Ascending aorta (tissue), 2 donors: ENCODE measurements at regions not wholly inside any gene's neighbourhood (a gene's known extent, or its start where the extent isn't known, plus 50 kb on each side); places are given as distances from the start of the nearest gene placed in this dataset.

Source experiments
- DNase-seq, 2 donors: peaks; one replicate each; pipeline ENCODE4 v3.0.0-alpha.2; 2019; ENCODE audit warnings: low spot score in 2 of 2
- H3K27ac ChIP-seq, 2 donors: fragments of 200-600 bp; sonication (generic); one replicate each; pipeline ENCODE4 v1.5.1; 2016 to 2017; ENCODE audit warnings: mild to moderate bottlenecking in 1 of 2
- H3K27me3 ChIP-seq: fragments of 200-600 bp; sonication (generic); one replicate; pipeline ENCODE4 v1.5.1; 2017
- H3K36me3 ChIP-seq, 2 donors: fragments of 200-600 bp; sonication (generic); one replicate each; pipeline ENCODE4 v1.5.1; 2016
- H3K4me1 ChIP-seq, 2 donors: fragments of 200-600 bp; sonication (generic); one replicate each; pipeline ENCODE4 v1.5.1; 2016 to 2017; ENCODE audit warnings: mild to moderate bottlenecking in 1 of 2
- H3K4me3 ChIP-seq, 2 donors: fragments of 200-600 bp; sonication (generic); one replicate each; pipeline ENCODE4 v1.5.1; 2016 to 2017; ENCODE audit warnings: mild to moderate bottlenecking in 1 of 2
- H3K9me3 ChIP-seq, 2 donors: fragments of 200-600 bp; sonication (generic); one replicate each; pipeline ENCODE4 v1.5.1; 2016
- CTCF ChIP-seq, 3 experiments: fragments of 200-600 bp in 2 of 3; fragments of 450-650 bp in 1 of 3; sonication (generic) in 2 of 3; IDR thresholded peaks; one replicate each; pipeline ENCODE4 v1.5.1; 2016 to 2019; ENCODE audit warnings: antibody characterized with exemption in 3 of 3, mild to moderate bottlenecking in 1 of 3, moderate library complexity in 1 of 3
- intact Hi-C: fragments of 100-400 bp; cut with DNase I; formaldehyde crosslinking; loops from one replicate; pipeline ENCODE4 v1.15.1; 2023

GRCh38 chr5:158264264-158264663 lies 405.3 kb upstream of the CLINT1 start:
- TF ChIP-seq CTCF (IDR thresholded peaks at IDR 0.05) = no peak
- intact Hi-C loops = no loop called here
- H3K27me3 ChIP-seq = no peaks in the 10 kb centered on the region
- no peak for DNase-seq
- H3K27ac ChIP-seq = no peak overlapping the region
- no peaks in the 10 kb centered on the region for H3K36me3 ChIP-seq
- no peaks in the 10 kb centered on the region for H3K9me3 ChIP-seq
- H3K4me1 ChIP-seq = no peaks in the 10 kb centered on the region
- H3K4me3 ChIP-seq = no peak overlapping the region

GRCh38 chr5:158261674-158262367 lies 402.9 kb upstream of the CLINT1 start:
- no peaks in the 10 kb centered on the region for H3K27me3 ChIP-seq
- TF ChIP-seq CTCF (IDR thresholded peaks at IDR 0.05) = no peak
- intact Hi-C loops = no loop called here
- no peaks in the 10 kb centered on the region for H3K9me3 ChIP-seq
- H3K4me3 ChIP-seq = no peak overlapping the region
- H3K27ac ChIP-seq = no peak overlapping the region
- H3K36me3 ChIP-seq = no peaks in the 10 kb centered on the region
- no peaks in the 10 kb centered on the region for H3K4me1 ChIP-seq
- no peak for DNase-seq

GRCh38 chr5:158256096-158256495 lies 397.2 kb upstream of the CLINT1 start:
- H3K36me3 ChIP-seq = no peaks in the 10 kb centered on the region
- no peak for DNase-seq
- no peaks in the 10 kb centered on the region for H3K27me3 ChIP-seq
- no peak overlapping the region for H3K27ac ChIP-seq
- no peak for TF ChIP-seq CTCF (IDR thresholded peaks at IDR 0.05)
- intact Hi-C loops = no loop called here
- H3K4me3 ChIP-seq = no peak overlapping the region
- H3K4me1 ChIP-seq = no peaks in the 10 kb centered on the region
- no peaks in the 10 kb centered on the region for H3K9me3 ChIP-seq

- no peak overlapping the region for H3K4me3 ChIP-seq
- H3K36me3 ChIP-seq = no peaks in the 10 kb centered on the region
- H3K27ac ChIP-seq = no peak overlapping the region
- H3K27me3 ChIP-seq = no peaks in the 10 kb centered on the region
- DNase-seq = no peak
- TF ChIP-seq CTCF (IDR thresholded peaks at IDR 0.05) = no peak
- H3K9me3 ChIP-seq = no peaks in the 10 kb centered on the region
- intact Hi-C loops = no loop called here
- no peaks in the 10 kb centered on the region for H3K4me1 ChIP-seq
Measured at GRCh38 chr5:158255609-158256008, 396.7 kb upstream of the CLINT1 start.

- no peaks in the 10 kb centered on the region for H3K9me3 ChIP-seq
- DNase-seq = no peak
- H3K27me3 ChIP-seq = no peaks in the 10 kb centered on the region
- H3K4me3 ChIP-seq = no peak overlapping the region
- no peaks in the 10 kb centered on the region for H3K36me3 ChIP-seq
- H3K4me1 ChIP-seq = no peaks in the 10 kb centered on the region
- intact Hi-C loops = no loop called here
- H3K27ac ChIP-seq = no peak overlapping the region
- TF ChIP-seq CTCF (IDR thresholded peaks at IDR 0.05) = no peak
Measured at GRCh38 chr5:158246661-158247060, 387.7 kb upstream of the CLINT1 start.

- DNase-seq = no peak
- TF ChIP-seq CTCF (IDR thresholded peaks at IDR 0.05) = no peak
- no peak overlapping the region for H3K4me3 ChIP-seq
- H3K4me1 ChIP-seq = no peaks in the 10 kb centered on the region
- H3K27ac ChIP-seq = no peak overlapping the region
- no peaks in the 10 kb centered on the region for H3K27me3 ChIP-seq
- H3K36me3 ChIP-seq = no peaks in the 10 kb centered on the region
- H3K9me3 ChIP-seq = no peaks in the 10 kb centered on the region
- intact Hi-C loops = no loop called here
Measured at GRCh38 chr5:158245513-158245912, 386.6 kb upstream of the CLINT1 start.
